Mucosa of descending colon (tissue), 3 donors: ENCODE measurements at regions not wholly inside any gene's neighbourhood (a gene's known extent, or its start where the extent isn't known, plus 50 kb on each side); places are given as distances from the start of the nearest gene placed in this dataset.

Experiments used
- ATAC-seq: fragments of 200-7000 bp; cut with Tn5 transposase; one replicate; pipeline ENCODE4 v1.9.1; 2020; ENCODE audit warnings: mild to moderate bottlenecking, moderate library complexity
- DNase-seq, 3 donors: peaks; one replicate each; pipeline ENCODE4 v3.0.0-alpha.2; 2020
- H3K36me3 ChIP-seq: fragments of 200-600 bp; one replicate; pipeline ENCODE4 v1.8.0; 2021; ENCODE audit warnings: low read depth, mild to moderate bottlenecking
- H3K4me1 ChIP-seq: fragments of 200-600 bp; one replicate; pipeline ENCODE4 v1.8.0; 2021; ENCODE audit warnings: low read depth, mild to moderate bottlenecking
- H3K4me3 ChIP-seq: fragments of 200-600 bp; one replicate; pipeline ENCODE4 v1.8.0; 2021; ENCODE audit warnings: mild to moderate bottlenecking
- H3K9me3 ChIP-seq: fragments of 200-600 bp; one replicate; pipeline ENCODE4 v1.8.0; 2021; ENCODE audit warnings: mild to moderate bottlenecking
- CTCF ChIP-seq: fragments of 200-600 bp; IDR thresholded peaks from one replicate; pipeline ENCODE4 v1.8.0; 2022; ENCODE audit warnings: antibody characterized with exemption, mild to moderate bottlenecking
- intact Hi-C, 2 donors: fragments of 100-400 bp; cut with DNase I in 1 of 2; cut with micrococcal nuclease in 1 of 2; formaldehyde crosslinking; loops; one replicate each; pipeline versions ENCODE4 v1.11.0 to v1.11.1; 2022; cut with DNase I, micrococcal nuclease
- donor health status: DM: no; HTN: no; CAD: no; lungs with moderate emphysema.
- donor health status: DM: no; HTN: no; CAD: no.
- donor health status: DM: no; HTN: yes; CAD: no.

GRCh38 chr4:14897217-14897616, 105.1 kb upstream of the CPEB2 start:
- no peak for DNase-seq

DNA sequence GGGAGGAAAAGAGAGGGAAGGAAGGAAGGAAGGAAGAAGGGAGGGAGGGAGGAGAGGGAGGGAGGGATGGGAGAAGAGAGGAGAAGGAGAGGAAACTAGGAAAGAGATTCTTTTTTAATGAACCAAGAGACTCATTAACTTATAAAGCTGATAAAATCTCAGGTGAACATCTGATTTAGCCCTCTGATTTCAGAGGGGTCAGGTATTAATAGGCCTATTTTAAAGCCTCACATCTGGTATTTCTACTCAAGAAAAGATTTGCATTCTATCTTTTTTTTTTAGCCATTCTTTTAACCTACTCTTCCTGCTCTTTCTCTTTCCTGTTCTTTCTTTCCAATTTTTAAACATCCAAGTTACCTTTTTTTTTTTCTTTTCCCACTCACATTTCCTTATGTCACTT, 103.3 kb upstream of the CPEB2 start:
- H3K9me3 ChIP-seq: no peaks in the 10 kb centered on the region
- TF ChIP-seq CTCF: no peak
- intact Hi-C loops: no loop called here
- H3K36me3 ChIP-seq: no peaks in the 10 kb centered on the region
- no peak for DNase-seq
- no peaks in the 10 kb centered on the region for H3K4me1 ChIP-seq
- no peak overlapping the region for H3K4me3 ChIP-seq
- ATAC-seq: no peak

More at GRCh38 chr4:14897217-14897616, 105.1 kb upstream of the CPEB2 start:
- TF ChIP-seq CTCF: no peak
- H3K4me3 ChIP-seq: no peak overlapping the region
- no peaks in the 10 kb centered on the region for H3K9me3 ChIP-seq
- no peaks in the 10 kb centered on the region for H3K4me1 ChIP-seq
- H3K36me3 ChIP-seq: no peaks in the 10 kb centered on the region
- intact Hi-C loops: no loop called here
- peak; percentile 93 for ATAC-seq

DNA sequence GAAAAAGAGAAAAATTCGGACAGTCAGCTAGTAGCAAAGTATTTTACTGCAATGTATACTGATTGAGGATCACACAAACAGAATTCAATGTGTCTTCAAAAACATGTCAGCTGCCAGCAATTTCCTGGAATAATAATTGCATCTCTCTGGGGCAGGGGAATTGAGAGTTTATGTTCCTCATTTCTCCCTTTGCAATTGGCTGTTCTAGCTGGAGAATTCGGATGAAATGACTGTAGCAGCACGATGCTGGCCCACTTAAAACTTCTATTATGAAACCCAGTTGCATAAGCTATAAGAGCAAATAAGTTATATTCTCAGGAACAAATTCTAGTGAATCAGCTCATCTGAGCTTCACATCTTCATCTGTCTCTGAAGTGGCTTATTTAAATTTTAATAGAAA, 99.9 kb upstream of the CPEB2 start:
- Histone ChIP-seq H3K4me3 (no peak overlapping the region), H3K9me3 (no peaks in the 10 kb centered on the region), H3K4me1 (no peaks in the 10 kb centered on the region), H3K36me3 (no peaks in the 10 kb centered on the region)
- ATAC-seq (no peak), DNase-seq (no peak)
- no peak for TF ChIP-seq CTCF
- intact Hi-C loops: no loop called here

GRCh38 chr4:14903321-14903720, 99.0 kb upstream of the CPEB2 start:
- Histone ChIP-seq H3K4me1 (no peaks in the 10 kb centered on the region), H3K4me3 (no peak overlapping the region), H3K36me3 (no peaks in the 10 kb centered on the region), H3K9me3 (no peaks in the 10 kb centered on the region)
- DNase-seq (no peak), ATAC-seq (no peak)
- intact Hi-C loops: no loop called here
- no peak for TF ChIP-seq CTCF

DNA sequence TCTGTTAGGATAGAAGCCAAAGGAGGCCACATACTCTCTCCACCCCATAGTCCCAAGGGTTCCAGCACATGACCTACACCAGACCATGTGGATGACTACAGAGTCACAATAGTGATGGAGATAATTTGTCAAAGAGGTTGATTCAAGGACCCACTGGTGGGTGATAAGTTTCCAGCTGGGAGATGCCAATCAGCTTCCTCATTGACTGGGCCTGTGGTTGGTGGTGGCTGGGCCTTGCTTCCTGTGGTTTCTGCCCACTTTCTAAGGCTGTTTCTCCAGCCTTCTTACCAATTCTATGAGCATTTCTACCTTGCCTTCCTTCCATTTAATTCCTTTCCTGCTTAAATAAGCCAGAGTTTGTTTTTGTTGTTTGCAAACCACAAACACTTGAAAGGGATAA, 95.5 kb upstream of the CPEB2 start:
- ATAC-seq (no peak), DNase-seq (no peak)
- Histone ChIP-seq H3K36me3 (no peaks in the 10 kb centered on the region), H3K4me1 (no peaks in the 10 kb centered on the region), H3K4me3 (no peak overlapping the region), H3K9me3 (no peaks in the 10 kb centered on the region)
- TF ChIP-seq CTCF: no peak
- intact Hi-C loops: no loop called here

DNA sequence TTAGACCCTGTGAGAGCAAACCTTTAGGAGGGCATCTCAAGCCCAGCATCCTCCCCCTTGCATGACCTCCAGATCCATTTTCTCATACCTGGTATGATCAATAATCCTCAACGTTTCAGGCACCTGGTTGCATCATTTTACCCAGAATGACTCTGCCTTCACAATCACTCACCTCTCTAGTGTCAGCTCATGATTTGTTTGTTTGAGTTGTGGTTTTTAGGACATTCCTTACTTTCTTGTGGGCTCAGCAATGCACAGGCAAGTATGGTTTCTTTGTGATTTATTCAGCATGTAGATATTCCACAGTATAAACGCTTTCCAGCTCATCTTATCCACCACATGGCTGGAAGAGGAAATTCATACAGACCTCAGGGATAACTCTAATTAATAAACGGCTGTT, 93.6 kb upstream of the CPEB2 start:
- intact Hi-C loops: no loop called here
- DNase-seq: no peak
- no peak for ATAC-seq
- Histone ChIP-seq H3K4me3 (no peak overlapping the region), H3K9me3 (no peaks in the 10 kb centered on the region), H3K36me3 (no peaks in the 10 kb centered on the region), H3K4me1 (no peaks in the 10 kb centered on the region)
- no peak for TF ChIP-seq CTCF
